Skeletal muscle satellite cell (primary cell): ENCODE measurements at regions not wholly inside any gene's neighbourhood (a gene's known extent, or its start where the extent isn't known, plus 50 kb on each side); places are given as distances from the start of the nearest gene placed in this dataset.

Experiments used
- H3K27me3 ChIP-seq: 2 replicates; pipeline ENCODE4 v1.7.0; 2013; ENCODE audit warnings: low read length; ENCODE audit not compliant: control insufficient read depth, insufficient read depth
- H3K36me3 ChIP-seq: 2 replicates; pipeline ENCODE4 v1.7.0; 2013; ENCODE audit warnings: mild to moderate bottlenecking, control low read depth, low read length; ENCODE audit not compliant: insufficient read depth
- H3K4me1 ChIP-seq: 2 replicates; pipeline ENCODE4 v1.7.0; 2013; ENCODE audit warnings: low read length; ENCODE audit not compliant: control insufficient read depth, insufficient read depth
- H3K4me2 ChIP-seq: 2 replicates; pipeline ENCODE4 v1.7.0; 2013; ENCODE audit warnings: mild to moderate bottlenecking, low read length
- H3K4me3 ChIP-seq: 2 replicates; pipeline ENCODE4 v1.7.0; 2013; ENCODE audit warnings: low read length
- H3K9ac ChIP-seq: 2 replicates; pipeline ENCODE4 v1.7.0; 2013; ENCODE audit warnings: mild to moderate bottlenecking, low read depth, low read length, moderate library complexity
- H3K9me3 ChIP-seq: replicated peaks from 2 replicates; pipeline ENCODE4 v1.7.0; 2013; ENCODE audit warnings: mild to moderate bottlenecking, control low read depth, low read length

- Histone ChIP-seq H3K9me3 (no peaks in the 10 kb centered on the region), H3K4me3 (peak overlapping the region; percentile 96), H3K9ac (peak overlapping the region; percentile 84), H3K4me2 (peak overlapping the region; percentile 87), H3K27me3 (peaks cover 6% of the 10 kb centered on the region), H3K36me3 (no peaks in the 10 kb centered on the region), H3K4me1 (peaks cover 40% of the 10 kb centered on the region)
Measured at GRCh38 chr1:21344750-21345443, 54.6 kb upstream of the ECE1 start.

GRCh38 chr1:21344098-21344749 is 54.0 kb upstream of the ECE1 start:
- peaks cover 5% of the 10 kb centered on the region for H3K27me3 ChIP-seq
- peak overlapping the region; percentile 84 for H3K9ac ChIP-seq
- peaks cover 40% of the 10 kb centered on the region for H3K4me1 ChIP-seq
- peak overlapping the region; percentile 96 for H3K4me3 ChIP-seq
- H3K36me3 ChIP-seq, result no peaks in the 10 kb centered on the region
- no peaks in the 10 kb centered on the region for H3K9me3 ChIP-seq
- peak overlapping the region; percentile 87 for H3K4me2 ChIP-seq

- no peaks in the 10 kb centered on the region for H3K9me3 ChIP-seq
- H3K4me2 ChIP-seq, result peak overlapping the region; percentile 87
- H3K4me3 ChIP-seq, result peak overlapping the region; percentile 96
- H3K27me3 ChIP-seq, result no peaks in the 10 kb centered on the region
- peaks cover 50% of the 10 kb centered on the region for H3K4me1 ChIP-seq
- H3K9ac ChIP-seq, result no peak overlapping the region
- no peaks in the 10 kb centered on the region for H3K36me3 ChIP-seq
Measured at GRCh38 chr1:21342961-21343838, 52.9 kb upstream of the ECE1 start.

GRCh38 chr1:21341517-21342078 is 51.3 kb upstream of the ECE1 start:
- Histone ChIP-seq H3K27me3 (no peaks in the 10 kb centered on the region), H3K4me2 (peak overlapping the region; percentile 87), H3K9ac (no peak overlapping the region), H3K4me1 (peaks cover 64% of the 10 kb centered on the region), H3K4me3 (no peak overlapping the region), H3K36me3 (no peaks in the 10 kb centered on the region), H3K9me3 (no peaks in the 10 kb centered on the region)

- Histone ChIP-seq H3K4me3 (no peak overlapping the region), H3K9me3 (no peaks in the 10 kb centered on the region), H3K27me3 (no peaks in the 10 kb centered on the region), H3K4me2 (no peak overlapping the region), H3K4me1 (peaks cover 62% of the 10 kb centered on the region), H3K9ac (no peak overlapping the region), H3K36me3 (no peaks in the 10 kb centered on the region)
Measured at GRCh38 chr1:21341022-21341421, 50.8 kb upstream of the ECE1 start.

GRCh38 chr1:21340230-21340945 is 50.1 kb upstream of the ECE1 start:
- no peaks in the 10 kb centered on the region for H3K27me3 ChIP-seq
- H3K4me3 ChIP-seq, result no peak overlapping the region

More at GRCh38 chr1:21340230-21340945, 50.1 kb upstream of the ECE1 start:
- H3K4me2 ChIP-seq, result no peak overlapping the region
- H3K9ac ChIP-seq, result no peak overlapping the region
- H3K9me3 ChIP-seq, result no peaks in the 10 kb centered on the region
- no peaks in the 10 kb centered on the region for H3K36me3 ChIP-seq
- H3K4me1 ChIP-seq, result peaks cover 65% of the 10 kb centered on the region
